ENCODE measurements at regions not wholly inside any gene's neighbourhood (a gene's known extent, or its start where the extent isn't known, plus 50 kb on each side); places are given as distances from the start of the nearest gene placed in this dataset.

DNA sequence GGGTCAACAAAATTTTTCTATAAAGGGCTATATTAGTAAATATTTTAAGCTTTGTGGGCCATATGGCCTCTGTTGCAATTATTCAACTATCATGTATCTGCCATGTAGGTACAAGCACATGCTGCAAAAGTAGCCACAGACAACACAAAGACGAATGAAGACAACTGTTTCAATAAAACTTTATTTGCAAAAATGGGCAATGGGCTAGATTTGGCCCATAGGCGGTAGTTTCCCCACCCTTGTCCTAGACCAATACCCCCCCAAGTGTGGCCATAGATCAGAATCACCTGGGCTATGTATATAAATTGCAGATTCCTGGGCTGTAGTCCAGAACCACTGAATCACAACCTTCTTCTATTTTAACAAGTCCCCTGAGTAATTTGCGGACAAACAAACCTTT lies 331.0 kb upstream of the PSMD7 start:
- H3K18ac ChIP-seq (ENCODE audit: low read depth in 1 of 2, low read length in 2 of 2) = no peak overlapping the region
- H3K9ac ChIP-seq (ENCODE audit: low read length) = no peak overlapping the region
- H3K27ac ChIP-seq (ENCODE audit: low read length, poor library complexity, severe bottlenecking) = no peak overlapping the region
- H2AFZ ChIP-seq (ENCODE audit: low read depth, low read length) = no peak overlapping the region
- H2BK15ac ChIP-seq (ENCODE audit: low read depth, poor library complexity, severe bottlenecking) = no peak overlapping the region
- no peak overlapping the region for H2BK5ac ChIP-seq (ENCODE audit: low read depth, low read length, poor library complexity, severe bottlenecking)
- no peaks in the 10 kb centered on the region for H3K27me3 ChIP-seq (ENCODE audit: control insufficient read depth in 1 of 2, insufficient read depth in 1 of 2, low read length in 2 of 2)
- no peak overlapping the region for H2BK12ac ChIP-seq (ENCODE audit: low read length in 2 of 2)
- WGBS = 69% methylated on average over 3 of the region's 3 CpGs
- no peaks in the 10 kb centered on the region for H3K4me1 ChIP-seq (ENCODE audit: control insufficient read depth, insufficient read depth, low read depth, low read length)
- no peak overlapping the region for H4K8ac ChIP-seq (ENCODE audit: low read length)
- H3K36me3 ChIP-seq (ENCODE audit: control insufficient read depth in 1 of 2, insufficient read depth in 2 of 2, low read depth in 1 of 2, low read length in 2 of 2) = no peaks in the 10 kb centered on the region
- no peak overlapping the region for H3K4me3 ChIP-seq (ENCODE audit: insufficient read depth in 1 of 2, low read depth in 1 of 2, low read length in 2 of 2)
- no peaks in the 10 kb centered on the region for H3K9me3 ChIP-seq (ENCODE audit: control insufficient read depth, low read length)
- H3K14ac ChIP-seq (ENCODE audit: low read length in 2 of 2) = no peak overlapping the region
- no peak overlapping the region for H4K91ac ChIP-seq (ENCODE audit: low read length)
- no peaks in the 10 kb centered on the region for H3K79me1 ChIP-seq (replicated peaks; ENCODE audit: low read length, poor library complexity, severe bottlenecking)
- no peak overlapping the region for H3K4me2 ChIP-seq (ENCODE audit: low read length, poor library complexity, severe bottlenecking)
- no peak overlapping the region for H2AK5ac ChIP-seq (ENCODE audit: low read length, severe bottlenecking)
- DNase-seq = no peak
- no peak overlapping the region for H2BK120ac ChIP-seq (ENCODE audit: low read depth, low read length)
- H3K4ac ChIP-seq (ENCODE audit: low read depth in 1 of 2, low read length in 2 of 2) = no peak overlapping the region
- H3K23ac ChIP-seq (ENCODE audit: low read length in 2 of 2) = no peak overlapping the region

DNA sequence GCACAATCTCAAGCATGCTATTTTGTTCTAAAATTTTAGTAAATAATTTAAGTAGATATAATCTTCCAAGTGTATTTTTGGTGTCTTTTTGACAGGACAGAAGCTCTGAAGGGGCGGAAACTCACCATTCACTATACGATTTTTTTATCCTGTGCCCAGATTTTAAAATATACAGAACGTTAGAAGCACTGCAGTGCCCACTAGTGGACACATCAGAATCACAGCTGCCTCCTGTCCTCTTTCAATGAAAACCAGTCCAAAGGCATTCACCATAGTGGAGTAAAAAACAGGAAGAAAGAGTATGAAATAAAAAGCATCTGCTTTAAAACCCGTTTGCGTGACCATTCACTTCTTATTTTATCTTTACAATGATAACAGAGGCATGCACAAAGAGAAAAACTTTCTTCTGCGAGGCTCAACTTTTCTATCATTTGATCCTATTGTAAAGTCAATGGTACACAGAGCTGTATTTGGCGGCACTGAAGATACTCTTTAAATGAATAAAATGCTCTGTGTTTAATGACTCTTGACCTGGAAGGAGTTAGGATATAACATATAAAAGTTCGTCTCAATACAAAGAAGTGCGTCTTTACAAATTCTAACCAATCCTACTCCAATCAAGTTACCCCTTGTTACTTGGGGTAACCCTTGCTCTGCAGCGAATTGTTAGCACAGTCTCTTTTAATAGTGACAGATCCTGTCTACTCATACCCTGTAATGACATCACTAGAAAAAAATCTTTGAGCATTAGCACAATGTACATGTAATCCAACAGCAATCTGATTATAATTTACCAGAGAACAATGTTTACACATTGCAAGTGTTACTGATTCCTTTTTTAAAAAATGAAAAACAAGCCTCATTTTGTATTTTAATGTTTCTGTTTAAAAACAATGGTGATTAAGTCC lies 339.8 kb upstream of the PSMD7 start:
- no peak overlapping the region for H4K91ac ChIP-seq (ENCODE audit: low read length)
- no peak overlapping the region for H3K18ac ChIP-seq (ENCODE audit: low read depth in 1 of 2, low read length in 2 of 2)
- H2BK15ac ChIP-seq (ENCODE audit: low read depth, poor library complexity, severe bottlenecking) = no peak overlapping the region
- WGBS = 51% methylated on average over 5 of the region's 10 CpGs
- peak; percentile 37 for DNase-seq
- H3K4me1 ChIP-seq (ENCODE audit: control insufficient read depth, insufficient read depth, low read depth, low read length) = no peaks in the 10 kb centered on the region
- no peak overlapping the region for H2AFZ ChIP-seq (ENCODE audit: low read depth, low read length)
- no peak overlapping the region for H2BK120ac ChIP-seq (ENCODE audit: low read depth, low read length)
- no peak overlapping the region for H2BK12ac ChIP-seq (ENCODE audit: low read length in 2 of 2)
- H3K14ac ChIP-seq (ENCODE audit: low read length in 2 of 2) = no peak overlapping the region
- H3K4ac ChIP-seq (ENCODE audit: low read depth in 1 of 2, low read length in 2 of 2) = no peak overlapping the region
- H3K4me2 ChIP-seq (ENCODE audit: low read length, poor library complexity, severe bottlenecking) = no peak overlapping the region
- no peak overlapping the region for H3K23ac ChIP-seq (ENCODE audit: low read length in 2 of 2)
- no peaks in the 10 kb centered on the region for H3K36me3 ChIP-seq (ENCODE audit: control insufficient read depth in 1 of 2, insufficient read depth in 2 of 2, low read depth in 1 of 2, low read length in 2 of 2)
- no peaks in the 10 kb centered on the region for H3K9me3 ChIP-seq (ENCODE audit: control insufficient read depth, low read length)
- no peak overlapping the region for H2AK5ac ChIP-seq (ENCODE audit: low read length, severe bottlenecking)
- peaks cover 0 to 7% of the 10 kb centered on the region in 2 experiments for H3K27me3 ChIP-seq (ENCODE audit: control insufficient read depth in 1 of 2, insufficient read depth in 1 of 2, low read length in 2 of 2)
- H3K9ac ChIP-seq (ENCODE audit: low read length) = peak overlapping the region; percentile 10
- no peak overlapping the region for H2BK5ac ChIP-seq (ENCODE audit: low read depth, low read length, poor library complexity, severe bottlenecking)
- H3K27ac ChIP-seq (ENCODE audit: low read length, poor library complexity, severe bottlenecking) = no peak overlapping the region
- H3K4me3 ChIP-seq (ENCODE audit: insufficient read depth in 1 of 2, low read depth in 1 of 2, low read length in 2 of 2) = no peak overlapping the region
- no peaks in the 10 kb centered on the region for H3K79me1 ChIP-seq (replicated peaks; ENCODE audit: low read length, poor library complexity, severe bottlenecking)
- no peak overlapping the region for H4K8ac ChIP-seq (ENCODE audit: low read length)

DNA sequence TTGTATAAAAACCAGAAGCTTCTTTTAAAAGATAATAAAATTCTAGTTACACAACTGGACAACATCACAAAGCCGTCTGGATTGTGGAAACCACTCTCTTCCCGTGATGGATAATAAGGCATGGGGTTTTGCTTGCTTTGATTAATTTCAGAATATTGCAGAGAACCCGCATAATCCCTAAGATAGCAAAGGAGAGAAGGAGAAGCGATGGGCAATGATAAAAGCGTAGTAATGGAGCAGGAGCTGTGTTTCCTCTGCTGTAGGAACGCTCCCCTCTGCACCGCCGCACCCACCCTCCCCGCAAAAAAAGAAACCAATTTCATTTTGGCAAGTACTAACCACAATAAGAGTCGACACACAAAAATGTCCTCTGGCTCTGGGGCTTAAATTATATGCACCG lies 340.9 kb upstream of the PSMD7 start:
- Histone ChIP-seq H3K4me3 (ENCODE audit: insufficient read depth in 1 of 2, low read depth in 1 of 2, low read length in 2 of 2) (no peak overlapping the region), H2AK5ac (ENCODE audit: low read length, severe bottlenecking) (no peak overlapping the region), H2BK120ac (ENCODE audit: low read depth, low read length) (no peak overlapping the region), H3K9ac (ENCODE audit: low read length) (no peak overlapping the region), H3K9me3 (ENCODE audit: control insufficient read depth, low read length) (no peaks in the 10 kb centered on the region), H2AFZ (ENCODE audit: low read depth, low read length) (no peak overlapping the region), H3K27ac (ENCODE audit: low read length, poor library complexity, severe bottlenecking) (no peak overlapping the region), H3K4ac (ENCODE audit: low read depth in 1 of 2, low read length in 2 of 2) (no peak overlapping the region), H3K14ac (ENCODE audit: low read length in 2 of 2) (no peak overlapping the region), H2BK15ac (ENCODE audit: low read depth, poor library complexity, severe bottlenecking) (no peak overlapping the region), H2BK5ac (ENCODE audit: low read depth, low read length, poor library complexity, severe bottlenecking) (no peak overlapping the region), H3K18ac (ENCODE audit: low read depth in 1 of 2, low read length in 2 of 2) (no peak overlapping the region), H4K8ac (ENCODE audit: low read length) (no peak overlapping the region), H2BK12ac (ENCODE audit: low read length in 2 of 2) (no peak overlapping the region), H3K4me1 (ENCODE audit: control insufficient read depth, insufficient read depth, low read depth, low read length) (no peaks in the 10 kb centered on the region), H3K23ac (ENCODE audit: low read length in 2 of 2) (no peak overlapping the region), H4K91ac (ENCODE audit: low read length) (no peak overlapping the region), H3K4me2 (ENCODE audit: low read length, poor library complexity, severe bottlenecking) (no peak overlapping the region), H3K36me3 (ENCODE audit: control insufficient read depth in 1 of 2, insufficient read depth in 2 of 2, low read depth in 1 of 2, low read length in 2 of 2) (no peaks in the 10 kb centered on the region), H3K79me1 (replicated peaks; ENCODE audit: low read length, poor library complexity, severe bottlenecking) (no peaks in the 10 kb centered on the region), H3K27me3 (ENCODE audit: control insufficient read depth in 1 of 2, insufficient read depth in 1 of 2, low read length in 2 of 2) (peaks cover 0 to 7% of the 10 kb centered on the region in 2 experiments)
- WGBS = 82% methylated on average over 11 of the region's 11 CpGs
- DNase-seq = no peak

DNA sequence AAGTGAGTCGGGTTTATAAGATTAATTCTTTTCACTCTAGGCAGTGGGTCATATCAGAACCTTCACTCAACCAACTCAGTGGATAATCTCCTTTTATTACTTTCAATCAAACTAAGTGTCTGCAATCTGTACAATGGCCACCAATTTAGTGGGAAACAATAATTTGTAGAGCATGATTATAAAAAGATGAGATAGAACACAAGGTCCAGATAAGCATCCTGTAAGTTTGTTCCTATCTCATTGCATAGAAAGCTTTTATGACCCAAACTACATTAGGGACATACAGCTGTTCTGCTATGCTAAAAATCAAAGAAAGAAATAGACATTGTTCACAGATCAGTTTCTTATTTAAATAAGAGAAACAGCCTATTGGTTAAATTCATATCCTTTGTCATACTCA lies 341.4 kb upstream of the PSMD7 start:
- Histone ChIP-seq H3K4me3 (ENCODE audit: insufficient read depth in 1 of 2, low read depth in 1 of 2, low read length in 2 of 2) (no peak overlapping the region), H3K4me2 (ENCODE audit: low read length, poor library complexity, severe bottlenecking) (no peak overlapping the region), H2BK120ac (ENCODE audit: low read depth, low read length) (no peak overlapping the region), H2BK15ac (ENCODE audit: low read depth, poor library complexity, severe bottlenecking) (no peak overlapping the region), H2BK5ac (ENCODE audit: low read depth, low read length, poor library complexity, severe bottlenecking) (no peak overlapping the region), H3K23ac (ENCODE audit: low read length in 2 of 2) (no peak overlapping the region), H2BK12ac (ENCODE audit: low read length in 2 of 2) (no peak overlapping the region), H3K9me3 (ENCODE audit: control insufficient read depth, low read length) (no peaks in the 10 kb centered on the region), H3K79me1 (replicated peaks; ENCODE audit: low read length, poor library complexity, severe bottlenecking) (no peaks in the 10 kb centered on the region), H3K14ac (ENCODE audit: low read length in 2 of 2) (no peak overlapping the region), H4K8ac (ENCODE audit: low read length) (no peak overlapping the region), H3K4ac (ENCODE audit: low read depth in 1 of 2, low read length in 2 of 2) (no peak overlapping the region), H2AFZ (ENCODE audit: low read depth, low read length) (no peak overlapping the region), H2AK5ac (ENCODE audit: low read length, severe bottlenecking) (no peak overlapping the region), H3K27ac (ENCODE audit: low read length, poor library complexity, severe bottlenecking) (no peak overlapping the region), H4K91ac (ENCODE audit: low read length) (no peak overlapping the region), H3K36me3 (ENCODE audit: control insufficient read depth in 1 of 2, insufficient read depth in 2 of 2, low read depth in 1 of 2, low read length in 2 of 2) (no peaks in the 10 kb centered on the region), H3K18ac (ENCODE audit: low read depth in 1 of 2, low read length in 2 of 2) (no peak overlapping the region), H3K27me3 (ENCODE audit: control insufficient read depth in 1 of 2, insufficient read depth in 1 of 2, low read length in 2 of 2) (peaks cover 0 to 7% of the 10 kb centered on the region in 2 experiments), H3K9ac (ENCODE audit: low read length) (no peak overlapping the region), H3K4me1 (ENCODE audit: control insufficient read depth, insufficient read depth, low read depth, low read length) (no peaks in the 10 kb centered on the region)
- no peak for DNase-seq
- WGBS = no CpG with 5 or more reads among the region's 1 CpG

Data from mesenchymal stem cell (in vitro differentiated cells and primary cell).